GM12878 (cell line): ENCODE measurements at regions not wholly inside any gene's neighbourhood (a gene's known extent, or its start where the extent isn't known, plus 50 kb on each side); places are given as distances from the start of the nearest gene placed in this dataset.

Source experiments
- ATAC-seq: fragments of 200-7000 bp; cut with Tn5 transposase; 3 replicates; pipeline ENCODE4 v1.9.1; 2020; ENCODE audit warnings: mild to moderate bottlenecking, moderate library complexity
- BruUV-seq: library from RNA; stranded (reverse); fragments of 400-500 nt; replicated peaks from 2 replicates; lab custom pipeline; 2021; lab: Mats Ljungman, UMichigan
- CTCF ChIA-PET: fragments of 300-600 bp; sonication (Branson Sonifier 250); formaldehyde crosslinking; extraction: SDS; loops from one replicate; lab custom pipeline; 2021; ENCODE audit warnings: inconsistent platforms; lab: Yijun Ruan, JAX
- POLR2A ChIA-PET: fragments of 350-600 bp; formaldehyde crosslinking; extraction: SDS; loops from one replicate; lab custom pipeline; 2021; ENCODE audit warnings: inconsistent platforms; lab: Charles Lee
- RAD21 ChIA-PET: fragments of 300-600 bp; sonication (Branson Sonifier 250); formaldehyde crosslinking; loops from one replicate; lab custom pipeline; 2023; ENCODE audit warnings: antibody characterized with exemption; ENCODE audit not compliant: unreplicated experiment; lab: Charles Lee
- SMC1A ChIA-PET: fragments of 300-600 bp; sonication (Branson Sonifier 250); formaldehyde crosslinking; loops from one replicate; lab custom pipeline; 2023; ENCODE audit not compliant: unreplicated experiment, uncharacterized antibody; lab: Charles Lee
- DNase-seq: peaks from one replicate; pipeline ENCODE4 v3.0.0-alpha.2; 2011; ENCODE audit warnings: low read depth, low spot score
- FAIRE-seq: peaks from 3 replicates; lab custom pipeline; 2011; peaks lifted over from hg19 to GRCh38; lab: Jason Lieb, UNC
- H2AFZ ChIP-seq: 2 replicates; pipeline ENCODE4 v1.6.0; 2011; ENCODE audit warnings: low read depth, low read length, control low read depth; ENCODE audit not compliant: control insufficient read depth
- H3K27ac ChIP-seq: 2 replicates; pipeline ENCODE4 v1.5.1; 2011; ENCODE audit warnings: control low read depth; ENCODE audit not compliant: control insufficient read depth, insufficient read depth
- H3K27me3 ChIP-seq, 2 experiments: replicated peaks in 1 of 2; 2 replicates each; pipeline versions ENCODE4 v1.6.0 to v1.6.1; 2011; ENCODE audit warnings: low read length in 1 of 2; ENCODE audit not compliant: control insufficient read depth in 2 of 2, insufficient read depth in 2 of 2
- H3K36me3 ChIP-seq, 2 experiments: 2 replicates each; pipeline ENCODE4 v1.5.1; 2011; ENCODE audit warnings: low read length in 1 of 2; ENCODE audit not compliant: control insufficient read depth in 2 of 2, insufficient read depth in 2 of 2
- H3K4me1 ChIP-seq: 2 replicates; pipeline ENCODE4 v1.6.1; 2011; ENCODE audit warnings: mild to moderate bottlenecking, low read length, moderate library complexity, mixed read lengths; ENCODE audit not compliant: control insufficient read depth, insufficient read depth
- H3K4me2 ChIP-seq: 2 replicates; pipeline ENCODE4 v1.6.0; 2011; ENCODE audit warnings: control low read depth; ENCODE audit not compliant: control insufficient read depth, insufficient read depth
- H3K4me3 ChIP-seq: fragments of 200-600 bp; sonication (generic); 2 replicates; pipeline ENCODE4 v1.5.1; 2016
- H3K79me2 ChIP-seq: 2 replicates; pipeline ENCODE4 v1.6.0; 2011; ENCODE audit warnings: low read length; ENCODE audit not compliant: control insufficient read depth, insufficient read depth
- H3K9ac ChIP-seq: 2 replicates; pipeline ENCODE4 v1.8.0; 2011; ENCODE audit warnings: low read length, control low read depth, mixed read lengths; ENCODE audit not compliant: control insufficient read depth, insufficient read depth
- H3K9me3 ChIP-seq: replicated peaks from 3 replicates; pipeline ENCODE4 v1.5.1; 2011; ENCODE audit warnings: mild to moderate bottlenecking, low read length; ENCODE audit not compliant: control insufficient read depth, insufficient read depth
- H4K20me1 ChIP-seq: 2 replicates; pipeline ENCODE4 v1.6.0; 2011; ENCODE audit not compliant: control insufficient read depth, insufficient read depth
- ASH2L ChIP-seq: fragments of 300-600, 200-600 bp; sonication (generic); IDR thresholded peaks from 2 replicates; pipeline ENCODE4 v1.6.1; 2017; ENCODE audit warnings: low read depth, mild to moderate bottlenecking, borderline replicate concordance
- ATF2 ChIP-seq: IDR thresholded peaks from 2 replicates; pipeline ENCODE4 v1.6.1; 2012; ENCODE audit warnings: low read length, inconsistent platforms
- ATF7 ChIP-seq: fragments of 450-650 bp; IDR thresholded peaks from 2 replicates; pipeline ENCODE4 v1.6.1; 2016; ENCODE audit warnings: low read depth, mild to moderate bottlenecking
- BCL3 ChIP-seq: IDR thresholded peaks from 2 replicates; pipeline ENCODE4 v1.6.1; 2011; ENCODE audit warnings: borderline replicate concordance, low read depth, mild to moderate bottlenecking, moderate library complexity, low read length; ENCODE audit not compliant: insufficient read depth, poor library complexity, severe bottlenecking
- CHD1 ChIP-seq: IDR thresholded peaks from 2 replicates; pipeline ENCODE4 v1.6.1; 2012; ENCODE audit warnings: low read depth, low read length, improper control_type of control experiment
- CHD4 ChIP-seq: fragments of 200-600 bp; sonication (generic); IDR thresholded peaks from 2 replicates; pipeline ENCODE4 v1.6.1; 2016; ENCODE audit warnings: mild to moderate bottlenecking
- GATAD2B ChIP-seq: fragments of 450-650 bp; conservative IDR thresholded peaks from 2 replicates; pipeline ENCODE4 v1.6.1; 2017; ENCODE audit warnings: low read depth, mild to moderate bottlenecking, moderate library complexity
- HCFC1 ChIP-seq: fragments of 150-350 bp; IDR thresholded peaks from 2 replicates; pipeline ENCODE4 v1.6.1; 2014; ENCODE audit warnings: low read length
- HDAC2 ChIP-seq: fragments of 200-600 bp; sonication (generic); IDR thresholded peaks from 2 replicates; pipeline ENCODE4 v1.6.1; 2017
- HDAC6 ChIP-seq: fragments of 200-600 bp; sonication (generic); IDR thresholded peaks from one replicate; pipeline ENCODE4 v1.8.0; 2017; ENCODE audit warnings: antibody characterized with exemption; ENCODE audit not compliant: unreplicated experiment
- NFIC ChIP-seq: IDR thresholded peaks from 2 replicates; pipeline ENCODE4 v1.6.1; 2012; ENCODE audit warnings: low read depth, mild to moderate bottlenecking, inconsistent platforms, low read length, moderate library complexity
- NFXL1 ChIP-seq: fragments of 450-650 bp; IDR thresholded peaks from 2 replicates; pipeline ENCODE4 v1.6.1; 2017; ENCODE audit warnings: antibody characterized with exemption, mild to moderate bottlenecking, borderline replicate concordance
- PAX5 ChIP-seq: IDR thresholded peaks from 2 replicates; pipeline ENCODE4 v1.6.1; 2011; ENCODE audit warnings: low read depth, low read length, borderline replicate concordance
- PAX8 ChIP-seq: fragments of 450-650 bp; IDR thresholded peaks from 2 replicates; pipeline ENCODE4 v1.6.1; 2017; ENCODE audit warnings: mild to moderate bottlenecking, moderate library complexity
- POLR2A ChIP-seq: IDR thresholded peaks from 2 replicates; pipeline ENCODE4 v1.6.1; 2011; ENCODE audit warnings: low read depth, mild to moderate bottlenecking, low read length
- SMARCA5 ChIP-seq: fragments of 450-650 bp; IDR thresholded peaks from 2 replicates; pipeline ENCODE4 v1.6.1; 2017; ENCODE audit warnings: mild to moderate bottlenecking
- TBL1XR1 ChIP-seq: IDR thresholded peaks from 2 replicates; pipeline ENCODE4 v1.6.1; 2012; ENCODE audit warnings: low read depth, low read length, improper control_type of control experiment
- TCF12 ChIP-seq: IDR thresholded peaks from 2 replicates; pipeline ENCODE4 v1.6.1; 2011; ENCODE audit warnings: low read depth, mild to moderate bottlenecking, low read length
- TCF7 ChIP-seq: IDR thresholded peaks from 2 replicates; pipeline ENCODE4 v1.6.1; 2014; ENCODE audit warnings: antibody characterized with exemption, borderline replicate concordance
- in situ Hi-C: fragments of 300-500 bp; cut with MboI; formaldehyde crosslinking; loops from 9 replicates; pipeline ENCODE4 v1.14.3; 2018; ENCODE audit warnings: mixed read lengths
- intact Hi-C: fragments of 100-400 bp; cut with micrococcal nuclease; formaldehyde crosslinking; loops from one replicate; pipeline ENCODE4 v1.14.2; 2022; ENCODE audit not compliant: unreplicated experiment

- H3K4me1 ChIP-seq = no peaks in the 10 kb centered on the region
- no peak overlapping the region for H3K4me3 ChIP-seq
- no peaks in the 10 kb centered on the region for H3K9me3 ChIP-seq
- H3K27ac ChIP-seq = no peak overlapping the region
- in situ Hi-C loops = no loop called here
- H3K9ac ChIP-seq = no peak overlapping the region
- no peaks in the 10 kb centered on the region for H3K27me3 ChIP-seq
- H4K20me1 ChIP-seq = no peaks in the 10 kb centered on the region
- no TSS peak for BruUV-seq
- no peaks in the 10 kb centered on the region for H3K79me2 ChIP-seq
- intact Hi-C loops = no loop called here
- DNase-seq (no peak), FAIRE-seq (no peak), ATAC-seq (no peak)
- RAD21 ChIA-PET = no interaction called here
- POLR2A ChIA-PET = no interaction called here
- H3K36me3 ChIP-seq = no peaks in the 10 kb centered on the region
- SMC1A ChIA-PET = no interaction called here
- H3K4me2 ChIP-seq = no peak overlapping the region
- no peak overlapping the region for H2AFZ ChIP-seq
- TF ChIP-seq SMARCA5 (no peak), NFXL1 (no peak), CHD1 (no peak), NFIC (no peak), CHD4 (no peak), ATF2 (no peak), HDAC2 (no peak), TCF7 (no peak), HCFC1 (no peak), TCF12 (no peak), POLR2A (no peak), GATAD2B (no peak), ATF7 (no peak), TBL1XR1 (no peak), HDAC6 (no peak), BCL3 (no peak), ASH2L (no peak), PAX5 (no peak), PAX8 (no peak)
- CTCF ChIA-PET = interaction anchor here (0.6 kb wide), 1 partner anchor 1152 kb away, joined by 3 read pairs; no protein-coding TSS in a partner anchor
These were observed 602.9 kb upstream of the KIF2B start for GRCh38 chr17:53219821-53220220.
